Sigmoid colon (tissue), 4 donors: ENCODE measurements at regions not wholly inside any gene's neighbourhood (a gene's known extent, or its start where the extent isn't known, plus 50 kb on each side); places are given as distances from the start of the nearest gene placed in this dataset.

Experiments used
- EP300 ChIP-seq, 4 donors: sonication (generic); formaldehyde crosslinking; IDR thresholded peaks; one replicate each; pipeline ENCODE4 v1.6.1; 2017; ENCODE audit warnings: antibody characterized with exemption in 4 of 4
- POLR2A ChIP-seq, 2 donors: fragments of 450-650 bp; IDR thresholded peaks; one replicate each; pipeline ENCODE4 v1.6.1; 2016; ENCODE audit warnings: antibody characterized with exemption in 2 of 2, mild to moderate bottlenecking in 2 of 2, moderate library complexity in 2 of 2
- TF ChIP-seq, protein P1 (sequence below), 4 experiments: fragments of 450-650 bp in 3 of 4; fragments of 200-600 bp in 1 of 4; IDR thresholded peaks; one replicate each; pipeline ENCODE4 v1.5.1; 2016 to 2019; ENCODE audit warnings: antibody characterized with exemption in 4 of 4, mild to moderate bottlenecking in 3 of 4, moderate library complexity in 2 of 4

DNA sequence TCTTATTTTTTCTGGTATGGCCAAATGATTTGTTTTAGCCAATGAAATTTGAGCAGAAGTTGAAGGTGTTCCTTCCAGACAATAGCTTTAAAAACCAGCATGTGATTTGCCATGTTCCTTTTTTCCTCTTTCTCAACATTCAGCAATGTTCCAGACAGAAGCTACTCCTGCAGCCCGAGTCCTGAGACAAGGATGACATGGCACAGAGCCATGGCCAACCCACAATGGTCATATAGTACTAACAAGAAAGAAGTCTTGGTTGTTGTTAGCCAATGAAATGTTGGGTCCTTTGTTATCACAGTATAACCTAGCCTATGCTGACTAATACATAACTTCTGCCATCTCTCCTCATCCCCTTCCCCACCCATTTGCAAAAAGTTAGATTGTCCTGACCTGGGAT is 211.1 kb upstream of the STT3B start:
- TF ChIP-seq, protein P1, sequence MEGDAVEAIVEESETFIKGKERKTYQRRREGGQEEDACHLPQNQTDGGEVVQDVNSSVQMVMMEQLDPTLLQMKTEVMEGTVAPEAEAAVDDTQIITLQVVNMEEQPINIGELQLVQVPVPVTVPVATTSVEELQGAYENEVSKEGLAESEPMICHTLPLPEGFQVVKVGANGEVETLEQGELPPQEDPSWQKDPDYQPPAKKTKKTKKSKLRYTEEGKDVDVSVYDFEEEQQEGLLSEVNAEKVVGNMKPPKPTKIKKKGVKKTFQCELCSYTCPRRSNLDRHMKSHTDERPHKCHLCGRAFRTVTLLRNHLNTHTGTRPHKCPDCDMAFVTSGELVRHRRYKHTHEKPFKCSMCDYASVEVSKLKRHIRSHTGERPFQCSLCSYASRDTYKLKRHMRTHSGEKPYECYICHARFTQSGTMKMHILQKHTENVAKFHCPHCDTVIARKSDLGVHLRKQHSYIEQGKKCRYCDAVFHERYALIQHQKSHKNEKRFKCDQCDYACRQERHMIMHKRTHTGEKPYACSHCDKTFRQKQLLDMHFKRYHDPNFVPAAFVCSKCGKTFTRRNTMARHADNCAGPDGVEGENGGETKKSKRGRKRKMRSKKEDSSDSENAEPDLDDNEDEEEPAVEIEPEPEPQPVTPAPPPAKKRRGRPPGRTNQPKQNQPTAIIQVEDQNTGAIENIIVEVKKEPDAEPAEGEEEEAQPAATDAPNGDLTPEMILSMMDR (IDR thresholded peaks at IDR 0.05) = no peak
- TF ChIP-seq EP300 (IDR thresholded peaks at IDR 0.05) (no peak), POLR2A (IDR thresholded peaks at IDR 0.05) (no peak)
